ENCODE measurements at regions not wholly inside any gene's neighbourhood (a gene's known extent, or its start where the extent isn't known, plus 50 kb on each side); places are given as distances from the start of the nearest gene placed in this dataset.
"Not testable (repeated sequence)": the region's sequence is repeated elsewhere in the genome, so short reads cannot be mapped to it uniquely, and the experiment has no call there.

- 84% methylated on average over 3 of the region's 3 CpGs; no CpG with 5 or more reads in 1 of the 2 experiments for WGBS, 2 experiments (ENCODE audit: extremely low coverage in 1 of 2, insufficient coverage in 1 of 2, insufficient read length in 1 of 2, insufficient replicate concordance in 2 of 2, low coverage in 1 of 2, low lambda C conversion rate in 2 of 2, missing lambda C conversion rate in 1 of 2)
- H2BK120ac ChIP-seq (replicated peaks; ENCODE audit: low read depth, low read length); H3K18ac ChIP-seq (ENCODE audit: extremely low read depth, low read length); H2BK20ac ChIP-seq (ENCODE audit: low read length); H2BK15ac ChIP-seq (ENCODE audit: low read length); H3K14ac ChIP-seq (ENCODE audit: insufficient read length); DNase-seq (ENCODE audit: low read depth in 1 of 2, low spot score in 2 of 2); H3K9ac ChIP-seq (replicated peaks in 1 of 4; ENCODE audit: extremely low read depth in 1 of 4, low read depth in 3 of 4, low read length in 3 of 4); H3K4me1 ChIP-seq (replicated peaks in 1 of 4; ENCODE audit: control insufficient read depth in 3 of 4, insufficient read depth in 4 of 4, low read length in 3 of 4); H3K23ac ChIP-seq (ENCODE audit: insufficient read length); H3K56ac ChIP-seq (replicated peaks; ENCODE audit: insufficient read length, low read depth, low read length); H3K27ac ChIP-seq (ENCODE audit: low read depth, low read length); FAIRE-seq; CTCF ChIA-PET (ENCODE audit: partially characterized antibody); H3K9me3 ChIP-seq (ENCODE audit: insufficient read depth in 2 of 2, low read depth in 1 of 2, low read length in 1 of 2); H3K36me3 ChIP-seq (ENCODE audit: control insufficient read depth in 2 of 4, insufficient read depth in 4 of 4, low read length in 3 of 4); H3K79me2 ChIP-seq (ENCODE audit: control insufficient read depth in 1 of 2, insufficient read depth in 2 of 2, low read length in 2 of 2); H2AFZ ChIP-seq (ENCODE audit: low read length); H2BK12ac ChIP-seq (ENCODE audit: low read depth, low read length); H3K27me3 ChIP-seq (replicated peaks in 1 of 4; ENCODE audit: control insufficient read depth in 3 of 4, extremely low read depth in 1 of 4, insufficient read depth in 3 of 4, low read length in 3 of 4); H4K91ac ChIP-seq (replicated peaks; ENCODE audit: insufficient read length, low read length); H4K5ac ChIP-seq (ENCODE audit: insufficient read length, low read depth, low read length); H3K79me1 ChIP-seq (ENCODE audit: low read depth, low read length); H2BK5ac ChIP-seq (ENCODE audit: low read depth, low read length); H2AK5ac ChIP-seq (ENCODE audit: low read depth, low read length); H4K8ac ChIP-seq (ENCODE audit: extremely low read depth, insufficient read depth, low read length); H3K23me2 ChIP-seq (ENCODE audit: low read depth, low read length); H3K4me3 ChIP-seq (ENCODE audit: extremely low read depth in 1 of 4, insufficient read depth in 2 of 4, low read depth in 3 of 4, low read length in 4 of 4); H4K20me1 ChIP-seq (replicated peaks in 1 of 2; ENCODE audit: control insufficient read depth in 1 of 2, insufficient read depth in 2 of 2, low read length in 2 of 2); POLR2A ChIA-PET (ENCODE audit: partially characterized antibody); H3K4ac ChIP-seq (replicated peaks; ENCODE audit: insufficient read length, low read depth, low read length); H3K4me2 ChIP-seq (ENCODE audit: insufficient read depth in 1 of 2, low read depth in 2 of 2, low read length in 2 of 2): not testable (repeated sequence)
Measured at GRCh38 chrX:138962419-138962818, 250.9 kb upstream of the FGF13 start.
